HEK293T (cell line): ENCODE measurements at regions not wholly inside any gene's neighbourhood (a gene's known extent, or its start where the extent isn't known, plus 50 kb on each side); places are given as distances from the start of the nearest gene placed in this dataset.

Experiments used
- CTCF ChIA-PET: fragments of 350-600 bp; formaldehyde crosslinking; extraction: SDS; loops from one replicate; lab custom pipeline; 2021; ENCODE audit warnings: antibody characterized with exemption, inconsistent platforms; lab: Yijun Ruan, JAX
- POLR2A ChIA-PET: fragments of 350-600 bp; formaldehyde crosslinking; extraction: SDS; loops from one replicate; lab custom pipeline; 2020; ENCODE audit warnings: antibody characterized with exemption, inconsistent platforms; lab: Yijun Ruan, JAX
- DNase-seq: peaks from one replicate; pipeline ENCODE4 v3.0.0; 2012; ENCODE audit warnings: mixed read lengths; ENCODE audit errors: extremely low spot score
- ARNT ChIP-seq: fragments of 450-650 bp; IDR thresholded peaks from 2 replicates; pipeline ENCODE4 v1.6.1; 2017; ENCODE audit warnings: mild to moderate bottlenecking
- BHLHE40 ChIP-seq: fragments of 450-650 bp; IDR thresholded peaks from 2 replicates; pipeline ENCODE4 v1.6.1; 2016; ENCODE audit warnings: mild to moderate bottlenecking, moderate library complexity, borderline replicate concordance
- CTBP1 ChIP-seq: fragments of 450-650 bp; IDR thresholded peaks from 2 replicates; pipeline ENCODE4 v1.6.1; 2016; ENCODE audit warnings: borderline replicate concordance
- ELF4 ChIP-seq: fragments of 450-650 bp; IDR thresholded peaks from 2 replicates; pipeline ENCODE4 v1.6.1; 2017; ENCODE audit warnings: antibody characterized with exemption
- FOXA1 ChIP-seq: fragments of 450-650 bp; IDR thresholded peaks from 2 replicates; pipeline ENCODE4 v1.6.1; 2016; ENCODE audit warnings: mild to moderate bottlenecking
- FOXK2 ChIP-seq: fragments of 450-650 bp; IDR thresholded peaks from 2 replicates; pipeline ENCODE4 v1.6.1; 2016; ENCODE audit warnings: mild to moderate bottlenecking
- FOXM1 ChIP-seq: fragments of 450-650 bp; IDR thresholded peaks from 2 replicates; pipeline ENCODE4 v1.6.1; 2017; ENCODE audit warnings: mild to moderate bottlenecking, borderline replicate concordance
- HDGF ChIP-seq: fragments of 450-650 bp; IDR thresholded peaks from 2 replicates; pipeline ENCODE4 v1.6.1; 2017; ENCODE audit warnings: antibody characterized with exemption, borderline replicate concordance
- L3MBTL2 ChIP-seq: fragments of 450-650 bp; conservative IDR thresholded peaks from 2 replicates; pipeline ENCODE4 v1.6.1; 2016; ENCODE audit warnings: mild to moderate bottlenecking
- LEF1 ChIP-seq: fragments of 450-650 bp; IDR thresholded peaks from 2 replicates; pipeline ENCODE4 v1.6.1; 2017; ENCODE audit warnings: mild to moderate bottlenecking, borderline replicate concordance
- NFRKB ChIP-seq: fragments of 450-650 bp; IDR thresholded peaks from 2 replicates; pipeline ENCODE4 v1.6.1; 2016; ENCODE audit warnings: mild to moderate bottlenecking, moderate library complexity
- PKNOX1 ChIP-seq: fragments of 450-650 bp; IDR thresholded peaks from 2 replicates; pipeline ENCODE4 v1.6.1; 2016
- SP1 ChIP-seq: fragments of 450-650 bp; IDR thresholded peaks from 2 replicates; pipeline ENCODE4 v1.6.1; 2017
- SUZ12 ChIP-seq: fragments of 450-650 bp; IDR thresholded peaks from 2 replicates; pipeline ENCODE4 v1.6.1; 2016; ENCODE audit warnings: mild to moderate bottlenecking
- TARDBP ChIP-seq: fragments of 450-650 bp; IDR thresholded peaks from 2 replicates; pipeline ENCODE4 v1.6.1; 2016
- ZNF384 ChIP-seq: fragments of 450-650 bp; IDR thresholded peaks from 2 replicates; pipeline ENCODE4 v1.6.1; 2016

- POLR2A ChIA-PET: no interaction called here
- CTCF ChIA-PET: no interaction called here
- DNase-seq: no peak
- TF ChIP-seq SUZ12 (no peak), FOXA1 (no peak), PKNOX1 (no peak), SP1 (no peak), BHLHE40 (no peak), L3MBTL2 (no peak), TARDBP (no peak), ARNT (no peak), HDGF (no peak), LEF1 (no peak)
Measured at GRCh38 chr9:22857316-22857715, 410.7 kb downstream of the DMRTA1 start.

GRCh38 chr9:22863106-22863505 lies 416.5 kb downstream of the DMRTA1 start:
- TF ChIP-seq FOXM1: no peak
- no peak for TF ChIP-seq LEF1
- no peak for TF ChIP-seq FOXK2
- TF ChIP-seq TARDBP: no peak
- TF ChIP-seq SUZ12: no peak
- CTCF ChIA-PET: no interaction called here
- DNase-seq: no peak
- POLR2A ChIA-PET: no interaction called here

- TF ChIP-seq LEF1: no peak
- no peak for TF ChIP-seq BHLHE40
- TF ChIP-seq ELF4: no peak
- TF ChIP-seq CTBP1: no peak
- TF ChIP-seq FOXA1: no peak
- TF ChIP-seq PKNOX1: no peak
- no peak for TF ChIP-seq ARNT
- no peak for TF ChIP-seq FOXM1
- DNase-seq: no peak
- POLR2A ChIA-PET: no interaction called here
- CTCF ChIA-PET: no interaction called here
Measured at GRCh38 chr9:22863736-22864135, 417.1 kb downstream of the DMRTA1 start.

GRCh38 chr9:22893196-22893843 lies 446.7 kb downstream of the DMRTA1 start:
- no peak for TF ChIP-seq CTBP1
- no peak for TF ChIP-seq PKNOX1
- TF ChIP-seq SP1: no peak
- no peak for TF ChIP-seq SUZ12
- TF ChIP-seq ELF4: no peak
- no peak for TF ChIP-seq ARNT
- no peak for TF ChIP-seq TARDBP
- no peak for TF ChIP-seq HDGF
- no peak for TF ChIP-seq FOXA1
- TF ChIP-seq FOXM1: no peak
- TF ChIP-seq FOXK2: no peak
- ChIA-PET POLR2A (no interaction called here), CTCF (no interaction called here)
- DNase-seq: no peak

- no peak for DNase-seq
- no peak for TF ChIP-seq L3MBTL2
- no peak for TF ChIP-seq FOXA1
- TF ChIP-seq PKNOX1: no peak
- TF ChIP-seq HDGF: no peak
- TF ChIP-seq CTBP1: no peak
- TF ChIP-seq SUZ12: no peak
- ChIA-PET POLR2A (no interaction called here), CTCF (no interaction called here)
Measured at GRCh38 chr9:22898591-22898990, 452.0 kb downstream of the DMRTA1 start.

GRCh38 chr9:22911632-22912031 lies 465.0 kb downstream of the DMRTA1 start:
- TF ChIP-seq FOXM1 (no peak), ARNT (no peak), CTBP1 (no peak), HDGF (no peak)
- DNase-seq: no peak
- ChIA-PET CTCF (no interaction called here), POLR2A (no interaction called here)

GRCh38 chr9:22913026-22913425 lies 466.4 kb downstream of the DMRTA1 start:
- no peak for TF ChIP-seq BHLHE40
- TF ChIP-seq SP1: no peak
- TF ChIP-seq FOXM1: no peak
- no peak for TF ChIP-seq HDGF
- TF ChIP-seq LEF1: no peak
- no peak for TF ChIP-seq CTBP1
- TF ChIP-seq FOXK2: no peak
- TF ChIP-seq L3MBTL2: no peak
- no peak for TF ChIP-seq ZNF384
- no peak for TF ChIP-seq PKNOX1
- no peak for TF ChIP-seq NFRKB
- no peak for TF ChIP-seq ELF4
- no peak for TF ChIP-seq SUZ12
- TF ChIP-seq FOXA1: no peak
- TF ChIP-seq ARNT: no peak
- no peak for TF ChIP-seq TARDBP
- CTCF ChIA-PET: no interaction called here
- POLR2A ChIA-PET: no interaction called here
- no peak for DNase-seq
